ENCODE measurements at regions not wholly inside any gene's neighbourhood (a gene's known extent, or its start where the extent isn't known, plus 50 kb on each side); places are given as distances from the start of the nearest gene placed in this dataset.

- TF ChIP-seq POLR2A (IDR thresholded peaks at IDR 0.05) = no peak
- TF ChIP-seq CTCF (IDR thresholded peaks at IDR 0.05) = no peak
- TF ChIP-seq POLR2AphosphoS5 (IDR thresholded peaks at IDR 0.05) = no peak
Measured at GRCh38 chr13:90135558-90135957, 1211.9 kb upstream of the MIR17HG start.

Data from gastroesophageal sphincter (tissue), 3 donors.